Muscle of back (tissue), 3 donors: ENCODE measurements at regions not wholly inside any gene's neighbourhood (a gene's known extent, or its start where the extent isn't known, plus 50 kb on each side); places are given as distances from the start of the nearest gene placed in this dataset.

Experiments used
- DNase-seq, 3 donors: peaks; one replicate each; pipeline versions ENCODE4 v3.0.0 to v3.0.0-alpha.2; 2013

DNA sequence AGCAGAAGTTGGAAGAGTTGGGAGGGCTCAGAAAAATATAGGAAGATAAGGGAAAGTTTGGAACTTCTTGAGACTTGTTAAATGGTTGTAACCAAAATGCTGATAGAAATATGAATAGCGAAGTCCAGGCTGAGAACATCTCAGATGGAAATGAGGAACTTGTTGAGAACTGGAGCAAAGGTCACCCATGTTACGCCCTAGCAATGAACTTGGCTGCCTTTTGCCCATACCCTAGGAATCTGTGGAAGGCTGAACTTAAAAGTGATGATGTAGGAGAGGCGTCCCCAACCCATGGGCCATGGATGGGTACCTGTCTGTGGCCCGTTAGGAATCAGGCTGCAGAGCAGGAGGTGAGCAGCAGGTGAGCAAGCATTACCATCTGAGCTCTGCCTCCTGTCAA lies 347.8 kb downstream of the ARL4A start:
- no peak for DNase-seq

DNA sequence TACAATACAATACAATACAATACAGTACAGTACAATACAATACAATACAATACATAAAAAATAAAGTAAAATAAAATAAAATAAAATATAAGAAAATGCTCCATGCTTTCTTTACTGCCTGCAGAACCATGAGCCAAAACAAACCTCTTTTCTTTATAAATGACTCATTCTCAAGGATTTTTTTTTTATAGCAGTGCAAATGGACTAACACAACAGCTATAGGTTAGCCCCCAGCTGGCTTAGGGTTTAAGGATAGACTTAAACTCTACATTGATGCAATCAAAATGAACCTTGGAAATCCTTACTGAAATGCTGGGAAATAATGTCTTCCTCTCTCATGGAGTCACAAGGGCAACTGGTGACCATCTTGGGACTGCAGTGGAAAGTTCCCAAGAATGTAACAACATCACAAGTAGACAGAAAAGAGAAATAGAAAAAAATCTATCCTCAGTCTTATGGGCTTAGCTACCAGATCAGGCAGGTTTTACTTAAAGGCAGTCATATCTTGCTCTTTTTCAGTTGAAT lies 348.9 kb downstream of the ARL4A start:
- no peak for DNase-seq

DNA sequence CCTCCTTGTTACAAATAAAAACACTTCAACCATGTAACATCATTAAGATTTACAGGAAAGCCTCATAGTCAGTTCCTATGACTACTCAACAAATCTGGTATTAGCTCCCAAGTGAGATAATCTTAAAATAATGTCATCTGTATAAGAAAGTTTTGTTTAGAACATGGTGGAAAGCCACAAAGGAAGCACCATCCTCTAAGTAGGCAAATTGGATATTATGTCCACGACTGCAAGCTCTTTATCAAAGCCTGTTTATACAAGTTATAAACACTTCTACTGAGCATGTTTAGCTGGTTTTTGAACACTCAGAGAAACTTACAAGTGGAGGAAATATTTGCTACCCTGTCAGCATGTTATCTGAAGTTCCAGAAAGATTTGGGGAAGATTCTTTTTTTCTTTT lies 349.8 kb downstream of the ARL4A start:
- DNase-seq, result no peak

DNA sequence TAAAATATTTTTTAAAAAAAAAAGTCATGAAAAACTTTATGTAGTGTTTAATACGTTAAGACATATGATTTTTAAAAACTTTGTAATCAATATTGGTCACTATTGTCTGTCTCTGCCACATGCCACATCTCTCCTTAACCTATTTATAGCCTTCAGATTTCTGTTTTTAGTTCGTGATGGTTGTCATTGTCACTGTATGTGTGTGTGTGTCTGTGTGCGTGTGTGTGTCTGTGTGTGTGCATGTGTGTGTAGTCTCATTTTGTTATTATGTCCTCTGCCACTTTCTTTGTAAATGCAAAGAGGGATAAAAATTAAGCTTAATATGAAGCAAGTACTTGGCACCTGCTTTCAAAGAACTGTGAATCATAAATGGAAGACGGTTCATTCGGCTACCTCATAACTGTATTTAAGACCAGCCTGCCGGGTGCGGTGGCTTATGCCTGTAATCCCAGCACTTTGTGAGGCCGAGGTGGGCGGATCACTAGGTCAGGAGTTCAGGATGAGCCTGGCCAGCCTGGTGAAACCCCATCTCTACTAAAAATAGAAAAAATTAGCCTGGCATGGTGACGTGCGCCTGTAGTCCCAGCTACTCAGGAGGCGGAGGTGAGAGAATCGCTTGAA lies 354.0 kb downstream of the ARL4A start:
- DNase-seq, result no peak

DNA sequence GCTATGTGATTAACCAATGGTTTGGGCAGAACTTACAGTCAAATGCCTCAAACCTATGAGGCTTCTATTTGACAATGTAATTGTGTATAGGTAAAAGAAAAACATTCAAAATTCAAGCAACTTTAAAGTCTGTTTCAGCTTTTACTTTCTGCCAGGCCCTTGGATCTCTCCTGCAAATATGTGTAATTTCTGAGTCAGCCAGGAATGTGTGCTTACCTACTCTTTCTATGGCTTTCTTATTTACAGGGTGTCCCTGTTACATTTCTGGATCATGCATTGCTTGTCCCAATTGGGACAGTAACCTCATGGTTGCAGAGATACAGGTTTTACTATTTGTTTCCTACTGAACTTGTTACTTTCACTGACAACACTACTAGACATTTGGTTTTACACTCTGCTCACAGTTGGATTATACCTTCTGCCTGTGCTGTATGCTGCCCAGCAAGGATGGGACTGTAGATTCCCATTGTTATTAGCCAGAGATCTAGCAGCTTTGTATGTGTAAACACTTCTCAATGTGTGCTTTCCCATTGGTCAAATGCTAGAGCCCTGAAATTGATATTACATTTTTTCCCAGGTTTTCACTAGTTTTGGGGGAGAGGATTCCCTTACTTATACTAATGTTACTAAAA lies 355.3 kb downstream of the ARL4A start:
- no peak for DNase-seq

DNA sequence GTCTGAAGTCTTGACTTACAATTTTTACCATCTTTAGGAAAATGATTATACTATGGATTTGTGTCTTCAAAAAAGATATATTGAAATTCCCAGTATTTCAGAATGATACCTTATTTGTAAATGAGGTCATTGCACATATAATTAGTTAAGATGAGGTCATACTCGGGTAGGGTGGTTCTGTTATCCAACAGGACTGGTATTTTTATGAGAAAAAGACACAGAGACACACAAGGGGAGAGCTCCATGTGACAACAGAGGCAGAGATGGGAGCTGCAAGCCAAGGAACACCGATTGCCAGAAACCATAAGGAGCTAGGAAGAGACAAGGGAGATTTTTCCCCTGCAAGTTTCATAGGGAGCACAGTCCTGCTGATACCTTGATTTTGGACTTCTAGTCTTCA lies 356.9 kb downstream of the ARL4A start:
- DNase-seq, result no peak

DNA sequence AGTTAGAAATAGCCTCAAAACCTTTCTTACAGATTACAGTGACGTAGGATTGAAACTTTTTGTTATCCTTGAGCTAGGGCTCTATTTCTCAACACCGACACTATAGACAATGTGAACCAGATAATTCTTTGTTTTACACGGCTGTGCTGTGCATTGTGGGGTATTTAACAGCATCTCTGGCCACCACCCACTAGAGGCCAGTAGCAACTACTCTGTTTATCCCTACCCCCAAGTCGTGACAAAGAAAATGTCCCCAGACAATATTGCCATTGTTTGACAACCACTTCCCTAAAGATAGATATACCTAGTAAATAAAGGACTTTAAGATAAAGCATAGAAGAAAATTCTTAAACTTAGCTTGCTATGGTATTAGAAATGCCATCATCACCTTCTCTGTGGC lies 359.6 kb downstream of the ARL4A start:
- no peak for DNase-seq

DNA sequence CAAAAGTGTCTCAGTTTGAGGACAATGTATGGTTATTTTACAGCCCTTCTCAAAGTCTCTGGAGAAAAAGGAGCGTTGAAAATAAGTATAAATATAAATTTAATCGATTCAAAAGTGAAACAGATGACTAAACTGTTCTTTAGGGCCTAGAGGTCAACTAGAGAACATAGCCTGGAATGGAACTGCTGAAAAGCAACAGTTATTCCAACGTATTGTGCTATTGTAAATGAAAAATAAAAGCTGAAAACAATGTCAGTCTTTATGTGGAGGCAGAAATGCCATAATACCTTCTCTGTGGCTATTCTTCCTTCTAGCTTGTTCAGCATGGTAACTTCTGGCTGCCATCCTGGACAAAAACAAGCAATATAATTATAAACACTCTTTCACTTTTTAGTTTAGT lies 362.5 kb downstream of the ARL4A start:
- no peak for DNase-seq

DNA sequence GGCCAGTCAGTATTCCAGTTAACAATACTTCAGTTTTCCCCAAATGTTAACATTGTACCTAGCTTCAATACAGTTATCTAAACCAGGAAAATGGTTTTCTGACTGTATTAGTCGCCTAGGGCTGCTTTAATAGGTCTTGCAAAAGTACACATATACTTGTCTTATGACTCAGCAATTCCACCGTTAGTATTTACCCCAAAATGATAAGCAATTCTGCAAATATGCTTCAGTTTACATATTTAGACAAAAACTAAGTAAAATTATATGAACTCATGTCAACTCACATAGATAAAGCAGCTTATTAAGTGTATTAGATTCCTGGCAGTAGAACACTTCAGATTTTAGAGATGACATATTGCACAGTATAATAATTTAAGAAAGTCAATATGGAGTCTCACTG lies 363.3 kb downstream of the ARL4A start:
- DNase-seq, result no peak

DNA sequence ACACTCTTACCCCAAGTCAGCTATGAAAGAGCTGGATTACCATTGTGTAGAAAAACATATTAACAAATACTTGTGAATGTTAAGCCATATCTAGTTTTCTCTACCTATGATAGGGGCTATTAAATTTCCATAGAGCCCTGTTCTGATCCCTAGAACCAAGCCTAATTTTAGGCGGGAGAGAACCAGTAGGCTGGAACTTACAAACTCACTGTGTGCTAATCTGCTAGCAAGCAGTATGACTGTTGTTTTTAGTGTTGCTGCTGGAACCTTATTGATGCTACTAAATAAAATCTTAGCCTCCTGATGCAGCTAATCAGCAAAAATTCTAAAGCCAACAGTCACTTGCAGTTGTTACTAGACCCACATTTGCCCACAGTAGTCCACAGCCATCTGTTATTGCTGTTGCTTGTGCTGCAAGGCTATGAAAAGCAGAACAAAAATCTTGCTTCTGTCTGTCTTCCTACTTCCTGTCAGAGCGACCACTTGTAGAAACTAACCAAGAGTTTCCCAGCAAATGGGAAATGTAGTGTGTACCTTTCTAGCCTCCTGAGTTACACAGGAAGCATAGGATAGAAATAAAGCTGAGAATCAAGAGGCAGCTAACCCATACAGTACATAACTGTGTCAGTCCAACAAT lies 368.4 kb downstream of the ARL4A start:
- no peak for DNase-seq

DNA sequence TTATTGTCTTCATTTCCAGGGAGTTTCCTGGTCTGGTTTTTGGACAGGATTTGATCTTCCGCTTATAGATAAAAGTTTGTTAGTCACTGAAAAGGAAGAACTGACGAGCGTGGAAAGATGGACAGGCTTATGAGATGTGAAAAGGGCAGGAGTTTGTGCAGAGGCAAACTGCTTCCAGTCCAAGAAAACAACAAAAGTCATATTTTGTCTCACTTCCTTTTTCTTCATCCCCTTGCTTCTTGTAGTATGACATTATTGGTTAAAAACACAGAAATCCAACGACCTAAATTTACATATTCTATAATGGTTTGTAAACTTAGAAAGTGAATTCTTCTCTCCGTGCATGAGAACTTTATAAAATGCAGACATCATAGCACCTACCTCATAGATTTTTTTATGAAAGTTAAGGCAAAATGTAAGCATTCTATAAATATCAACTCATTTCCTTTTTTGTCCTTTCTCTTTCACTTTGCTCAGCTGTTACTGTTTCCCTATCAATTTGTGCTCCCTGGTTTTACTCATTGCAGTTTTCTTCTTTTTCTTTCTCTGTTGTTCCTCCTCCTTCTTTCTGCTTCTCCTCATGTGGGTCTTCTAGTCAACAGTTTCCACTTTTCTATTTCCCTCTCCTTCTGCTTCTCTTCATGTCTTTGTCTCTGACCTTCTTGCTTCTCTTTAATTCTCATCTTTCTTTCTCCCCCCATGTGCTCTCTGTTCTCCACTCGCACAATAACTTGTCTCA lies 370.2 kb downstream of the ARL4A start:
- DNase-seq, result peak in 1 of 3 donors; percentile 9

DNA sequence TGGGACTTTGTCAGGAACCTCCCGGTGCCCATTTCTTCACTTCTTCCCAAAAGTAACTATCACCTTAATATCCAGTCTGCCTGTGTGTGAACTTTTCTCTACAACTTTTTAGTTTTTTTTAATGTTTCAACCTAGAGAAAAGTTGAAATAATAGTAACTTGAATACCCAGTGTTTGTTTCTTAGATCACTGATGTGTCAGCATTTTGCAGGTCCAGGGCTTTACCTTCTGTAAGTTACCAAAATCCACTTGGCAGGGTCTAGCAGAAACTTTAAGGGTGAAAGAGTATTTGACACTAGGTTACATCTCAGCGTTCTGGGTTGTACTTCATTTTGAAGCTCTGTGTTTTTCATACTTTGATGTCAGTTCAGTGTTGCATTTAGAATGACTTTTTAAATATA lies 372.7 kb downstream of the ARL4A start:
- DNase-seq, result no peak

DNA sequence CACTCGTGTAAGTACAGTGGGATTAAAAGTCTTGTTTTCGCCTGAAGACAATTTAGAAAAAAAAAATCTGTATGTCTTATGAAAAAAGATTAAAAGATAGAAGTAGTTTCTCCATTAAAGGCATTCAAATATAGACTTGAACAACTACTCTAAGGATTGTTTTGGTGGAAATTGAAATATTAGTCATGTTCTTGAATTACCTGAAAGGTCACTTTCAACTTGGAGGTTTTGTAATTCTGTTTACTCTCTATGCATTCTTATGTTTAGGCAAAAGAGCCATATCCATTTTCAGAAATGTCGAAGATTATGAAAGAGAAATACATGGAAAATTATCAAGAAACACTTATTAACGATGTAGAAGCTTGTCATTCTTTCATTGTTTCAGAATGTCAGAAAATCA lies 373.7 kb downstream of the ARL4A start:
- no peak for DNase-seq

DNA sequence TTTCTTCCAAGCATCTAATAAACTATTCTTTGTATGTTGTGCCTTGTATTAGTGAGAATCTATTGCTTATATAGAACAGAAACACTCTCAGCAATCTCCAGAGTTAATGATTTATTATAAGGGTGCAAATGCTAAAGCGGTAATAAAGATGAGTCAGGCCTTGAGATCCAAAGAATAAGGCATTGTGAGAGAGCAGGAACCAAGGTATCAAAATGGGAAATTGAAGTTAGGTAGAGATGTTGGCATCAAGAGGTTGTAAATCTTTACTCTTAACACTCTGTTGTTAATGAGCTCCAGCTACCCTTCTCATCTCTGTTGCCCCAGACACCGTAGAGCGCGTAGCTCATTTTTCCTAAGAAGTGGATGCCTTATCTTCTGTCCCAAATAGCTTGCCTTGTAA lies 375.2 kb downstream of the ARL4A start:
- DNase-seq, result no peak

DNA sequence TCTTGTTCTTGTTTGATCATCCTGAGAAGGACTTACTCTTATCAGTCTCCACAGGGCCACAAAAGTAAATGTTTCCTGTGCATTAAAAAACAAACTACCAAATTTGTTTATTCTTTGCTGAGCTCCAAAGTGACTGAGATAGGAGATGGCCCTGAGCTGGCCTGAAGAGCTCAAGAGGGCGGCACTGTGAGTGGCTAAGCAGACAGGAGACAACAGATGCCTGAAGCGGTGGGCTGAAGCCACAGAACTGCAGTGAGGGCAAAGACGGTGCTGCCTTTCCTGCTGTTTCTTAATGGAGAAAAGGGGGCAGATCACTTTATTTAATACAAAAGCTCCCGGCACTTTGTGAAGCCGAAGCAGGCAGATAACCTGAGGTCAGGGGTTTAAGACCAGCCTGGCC lies 379.6 kb downstream of the ARL4A start:
- no peak for DNase-seq

DNA sequence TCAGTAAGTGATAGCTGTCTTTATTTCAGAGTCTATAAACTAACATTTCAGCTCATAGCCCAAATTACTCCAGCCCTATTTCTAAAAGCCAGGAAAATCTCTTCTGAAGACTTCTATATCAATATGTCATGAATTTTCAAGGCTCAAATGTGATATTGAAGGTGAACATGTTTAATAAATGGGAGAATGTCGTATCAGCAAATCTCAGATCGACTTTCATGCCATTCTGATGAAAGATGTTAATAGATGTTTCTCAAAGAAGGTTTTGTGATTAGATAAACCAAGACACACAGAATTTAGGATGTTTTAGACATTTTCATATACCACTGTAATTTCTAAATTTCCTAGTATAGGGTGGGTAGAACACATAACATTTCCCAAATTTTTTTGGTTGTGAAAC lies 380.6 kb downstream of the ARL4A start:
- DNase-seq, result no peak

DNA sequence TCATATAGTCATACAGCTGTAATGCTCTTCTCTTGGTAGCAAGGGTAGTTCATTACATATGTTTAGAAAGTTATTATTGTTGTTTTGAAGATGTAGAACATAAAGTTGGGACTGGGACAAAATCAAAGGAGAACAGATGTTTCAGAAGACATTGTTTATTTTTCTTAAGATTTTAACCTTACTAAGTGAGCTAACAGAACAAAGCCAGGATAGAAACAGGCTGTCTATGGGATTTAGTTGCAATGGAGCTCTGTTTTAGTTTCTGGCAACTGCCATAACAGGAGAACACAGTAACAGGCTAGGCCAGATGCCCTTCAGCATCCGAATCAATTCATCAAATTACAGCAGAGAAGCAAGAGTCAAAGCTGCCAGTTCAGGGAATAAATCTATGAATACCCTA lies 382.4 kb downstream of the ARL4A start:
- DNase-seq, result no peak

DNA sequence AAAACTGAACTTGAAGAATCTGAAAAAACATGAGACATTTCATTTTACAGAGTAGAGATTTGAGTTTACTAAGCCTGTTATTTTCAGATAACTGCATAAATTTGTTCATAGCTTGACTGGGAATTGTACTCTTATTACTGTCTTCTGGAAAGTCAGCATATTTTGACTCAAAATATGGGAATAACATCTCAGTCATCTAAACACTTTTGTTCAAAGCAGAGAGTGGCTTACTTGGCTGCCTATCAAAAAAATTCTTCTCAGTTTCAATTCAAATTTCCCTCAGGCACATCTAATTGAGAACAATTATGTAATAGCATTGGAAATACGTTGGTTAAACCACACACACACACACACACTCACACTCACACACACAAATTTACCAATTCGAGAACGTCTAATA lies 384.6 kb downstream of the ARL4A start:
- no peak for DNase-seq

DNA sequence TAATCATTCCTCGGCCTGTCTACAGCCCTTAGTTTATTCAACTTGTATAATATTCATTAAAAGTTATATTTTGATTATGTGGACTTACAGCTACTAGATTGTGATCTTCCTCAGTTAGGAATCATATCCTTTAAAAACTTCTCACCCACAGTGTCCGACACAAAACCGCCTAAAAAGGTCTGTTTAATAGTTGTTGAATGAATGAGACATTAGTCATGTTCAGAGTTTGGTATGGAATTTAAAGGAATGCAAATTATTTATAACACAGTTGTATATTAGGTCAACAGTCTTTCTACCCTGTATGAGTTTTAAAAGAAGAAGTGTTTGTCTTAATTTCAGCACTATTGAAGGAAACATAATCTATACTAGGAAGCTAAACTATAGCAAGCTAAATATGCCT lies 390.0 kb downstream of the ARL4A start:
- peak in 1 of 3 donors; percentile 11 for DNase-seq

DNA sequence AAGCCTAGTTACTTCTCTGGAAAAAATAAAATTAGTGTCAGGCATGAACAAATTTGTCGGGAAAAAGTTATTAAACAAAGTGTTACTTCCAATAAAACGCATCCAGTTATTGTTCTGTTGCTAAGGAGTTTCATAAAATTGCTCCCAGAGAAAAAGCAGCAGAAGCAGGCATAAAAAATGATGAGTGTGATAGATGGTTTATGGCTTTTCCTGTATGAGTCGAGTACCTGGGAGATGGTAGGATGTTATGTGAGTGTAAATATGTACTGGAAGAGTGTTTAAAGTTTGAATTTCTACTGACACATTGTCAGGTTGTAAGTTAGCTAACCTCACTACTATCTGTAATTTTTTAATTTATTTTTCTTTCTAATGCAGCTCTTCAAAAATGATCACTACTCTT lies 390.7 kb downstream of the ARL4A start:
- no peak for DNase-seq

DNA sequence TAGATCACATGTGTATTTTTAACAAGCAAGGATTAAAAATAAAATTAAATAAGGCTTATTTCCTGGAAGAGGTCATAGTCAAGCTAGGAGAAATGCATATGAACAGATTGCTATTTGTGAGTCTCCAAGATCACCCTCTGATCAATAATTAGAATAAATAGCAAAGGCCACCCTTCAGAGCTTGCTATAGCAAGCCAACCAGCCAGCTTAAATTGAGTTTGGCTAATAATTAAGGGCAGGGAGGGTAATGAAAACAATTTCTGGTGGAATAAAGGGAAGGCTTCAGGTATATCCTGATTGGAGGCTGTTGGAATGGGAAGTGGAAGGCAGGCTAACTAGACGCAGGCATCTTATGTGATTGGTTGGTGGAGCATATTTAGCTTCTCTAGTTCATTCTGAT lies 403.5 kb downstream of the ARL4A start:
- DNase-seq, result no peak

DNA sequence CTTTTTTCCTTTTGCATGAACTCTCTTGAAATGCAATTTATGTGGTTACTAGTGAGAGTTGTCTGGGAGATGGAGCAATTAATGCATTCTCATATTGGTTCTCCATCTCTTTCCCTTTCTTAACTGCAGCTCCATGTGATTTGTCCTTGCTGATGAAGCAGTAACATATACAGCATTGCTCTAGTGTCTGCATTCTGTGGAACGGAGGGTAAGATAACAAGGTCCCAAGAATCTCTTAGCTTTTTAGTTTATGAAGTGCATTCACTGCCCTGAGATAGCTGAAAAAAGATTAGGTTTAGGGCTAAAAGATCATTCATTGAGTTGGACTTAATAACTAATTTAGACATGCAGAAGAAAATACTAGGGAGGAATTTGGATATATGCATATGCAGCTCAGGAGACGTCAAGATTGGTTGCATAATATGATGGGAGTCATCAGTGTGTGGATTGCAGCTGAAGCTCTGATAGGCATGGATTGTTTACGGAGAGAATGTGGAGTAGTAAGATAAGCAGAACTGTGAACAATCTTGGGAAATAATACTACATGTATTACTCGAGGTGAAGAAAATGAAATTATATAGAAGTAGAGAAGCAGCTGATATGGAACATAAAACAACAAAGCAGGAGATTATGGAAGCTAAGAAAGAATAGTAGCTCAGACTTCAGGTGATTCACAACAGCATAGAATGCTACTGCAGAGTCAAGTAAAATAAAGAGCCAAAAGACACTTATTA lies 404.7 kb downstream of the ARL4A start:
- no peak for DNase-seq
